ENCODE measurements at regions not wholly inside any gene's neighbourhood (a gene's known extent, or its start where the extent isn't known, plus 50 kb on each side); places are given as distances from the start of the nearest gene placed in this dataset.

DNA sequence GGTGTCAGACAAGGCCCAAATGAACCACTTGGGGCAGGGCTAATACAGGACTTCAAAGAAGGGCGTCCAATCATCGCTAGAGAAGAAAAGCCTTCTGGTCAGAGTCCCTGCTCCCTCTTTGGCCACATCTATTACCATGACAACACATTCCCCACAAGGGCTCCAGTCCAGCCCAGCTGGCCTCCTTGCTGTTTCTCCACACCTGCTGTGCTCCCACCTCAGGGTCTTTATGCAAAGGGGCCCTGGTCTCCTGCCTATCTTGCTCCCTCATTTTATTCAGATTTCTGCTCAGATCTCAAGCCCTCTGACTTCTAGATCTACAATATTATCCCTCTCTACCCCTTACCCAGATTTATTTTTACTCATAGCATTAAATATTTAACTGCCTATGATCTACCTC is 58.0 kb upstream of the KIRREL3 start:
- Histone ChIP-seq H3K4me2 (ENCODE audit: low read length) (no peak overlapping the region), H3K9ac (ENCODE audit: low read length) (no peak overlapping the region), H2AFZ (ENCODE audit: low read depth, low read length) (no peak overlapping the region), H3K27ac (ENCODE audit: low read length) (no peak overlapping the region), H3K4me1 (ENCODE audit: low read length) (no peaks in the 10 kb centered on the region), H3K79me2 (ENCODE audit: low read length) (no peaks in the 10 kb centered on the region), H3K27me3 (ENCODE audit: low read depth, low read length) (no peaks in the 10 kb centered on the region), H3K36me3 (replicated peaks; ENCODE audit: low read depth, low read length) (no peaks in the 10 kb centered on the region), H3K4me3 (ENCODE audit: low read length) (no peak overlapping the region), H3K9me3 (ENCODE audit: insufficient read depth, low read length) (no peaks in the 10 kb centered on the region), H4K20me1 (ENCODE audit: insufficient read depth, low read length) (no peaks in the 10 kb centered on the region)
- no peak for TF ChIP-seq EZH2phosphoT487 (IDR thresholded peaks at IDR 0.05; ENCODE audit: low read depth)

DNA sequence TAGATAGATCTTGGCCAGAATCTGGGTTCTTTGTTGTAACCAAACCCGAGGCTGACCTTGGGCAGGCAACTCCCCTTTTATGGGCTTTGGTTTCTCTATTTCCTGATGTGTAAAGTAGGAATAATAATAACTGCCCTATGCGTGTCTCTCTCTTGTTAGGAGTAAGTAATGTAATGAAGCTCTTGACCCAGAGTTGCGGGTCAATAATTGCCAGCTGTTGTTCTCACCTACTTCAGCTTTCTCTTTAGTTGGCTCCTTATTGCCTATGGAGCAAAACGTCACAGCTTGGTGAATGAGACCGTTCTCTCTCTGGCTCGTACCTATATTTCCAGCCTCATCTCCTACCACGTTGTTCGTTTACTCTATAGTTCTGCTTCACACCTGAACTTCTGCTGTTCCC is 56.6 kb upstream of the KIRREL3 start:
- H3K4me3 ChIP-seq (ENCODE audit: low read length) = no peak overlapping the region
- H3K4me1 ChIP-seq (ENCODE audit: low read length) = no peaks in the 10 kb centered on the region
- TF ChIP-seq, protein P1, sequence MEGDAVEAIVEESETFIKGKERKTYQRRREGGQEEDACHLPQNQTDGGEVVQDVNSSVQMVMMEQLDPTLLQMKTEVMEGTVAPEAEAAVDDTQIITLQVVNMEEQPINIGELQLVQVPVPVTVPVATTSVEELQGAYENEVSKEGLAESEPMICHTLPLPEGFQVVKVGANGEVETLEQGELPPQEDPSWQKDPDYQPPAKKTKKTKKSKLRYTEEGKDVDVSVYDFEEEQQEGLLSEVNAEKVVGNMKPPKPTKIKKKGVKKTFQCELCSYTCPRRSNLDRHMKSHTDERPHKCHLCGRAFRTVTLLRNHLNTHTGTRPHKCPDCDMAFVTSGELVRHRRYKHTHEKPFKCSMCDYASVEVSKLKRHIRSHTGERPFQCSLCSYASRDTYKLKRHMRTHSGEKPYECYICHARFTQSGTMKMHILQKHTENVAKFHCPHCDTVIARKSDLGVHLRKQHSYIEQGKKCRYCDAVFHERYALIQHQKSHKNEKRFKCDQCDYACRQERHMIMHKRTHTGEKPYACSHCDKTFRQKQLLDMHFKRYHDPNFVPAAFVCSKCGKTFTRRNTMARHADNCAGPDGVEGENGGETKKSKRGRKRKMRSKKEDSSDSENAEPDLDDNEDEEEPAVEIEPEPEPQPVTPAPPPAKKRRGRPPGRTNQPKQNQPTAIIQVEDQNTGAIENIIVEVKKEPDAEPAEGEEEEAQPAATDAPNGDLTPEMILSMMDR (IDR thresholded peaks at IDR 0.05; ENCODE audit: low read depth, low read length) = no peak
- TF ChIP-seq EZH2phosphoT487 (IDR thresholded peaks at IDR 0.05; ENCODE audit: low read depth) = no peak
- H2AFZ ChIP-seq (ENCODE audit: low read depth, low read length) = no peak overlapping the region
- H3K4me2 ChIP-seq (ENCODE audit: low read length) = no peak overlapping the region
- H3K27ac ChIP-seq (ENCODE audit: low read length) = no peak overlapping the region
- H4K20me1 ChIP-seq (ENCODE audit: insufficient read depth, low read length) = no peaks in the 10 kb centered on the region
- H3K79me2 ChIP-seq (ENCODE audit: low read length) = no peaks in the 10 kb centered on the region
- no peaks in the 10 kb centered on the region for H3K9me3 ChIP-seq (ENCODE audit: insufficient read depth, low read length)
- H3K36me3 ChIP-seq (replicated peaks; ENCODE audit: low read depth, low read length) = no peaks in the 10 kb centered on the region
- no peak overlapping the region for H3K9ac ChIP-seq (ENCODE audit: low read length)
- peaks cover 6% of the 10 kb centered on the region; the same call in 1 of the 2 replicates for H3K27me3 ChIP-seq (ENCODE audit: low read depth, low read length)

DNA sequence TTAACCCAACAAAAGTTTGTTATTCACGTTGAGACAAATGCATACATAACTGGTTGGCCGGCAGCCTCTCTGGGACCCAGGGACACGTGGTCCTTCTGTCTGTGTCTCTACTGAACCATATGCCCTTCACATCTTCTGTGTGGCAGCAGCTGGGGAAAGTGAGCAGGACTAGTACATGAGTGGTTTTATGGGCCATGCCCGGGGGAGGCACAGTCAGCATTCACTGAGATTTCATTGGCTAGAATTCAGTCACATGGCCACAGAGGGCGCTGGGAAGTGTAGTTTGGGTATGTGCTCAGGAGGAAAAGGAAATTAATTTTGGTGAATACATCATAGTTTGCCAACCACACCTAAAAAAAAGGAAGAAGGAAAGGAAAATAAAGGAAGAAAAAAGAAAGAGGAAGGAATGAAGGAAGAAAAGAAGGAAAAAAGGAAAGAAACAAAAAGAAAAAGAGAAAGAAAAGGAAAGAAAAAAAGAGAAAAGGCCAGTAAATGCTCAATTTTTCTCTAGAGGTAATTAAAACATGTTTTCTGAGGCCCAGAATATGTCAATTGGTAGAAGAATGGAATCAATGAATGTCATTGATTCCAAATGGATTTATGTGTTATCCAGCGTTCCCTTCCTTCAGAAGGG is 55.9 kb upstream of the KIRREL3 start:
- Histone ChIP-seq H3K4me1 (ENCODE audit: low read length) (no peaks in the 10 kb centered on the region), H2AFZ (ENCODE audit: low read depth, low read length) (no peak overlapping the region), H3K36me3 (replicated peaks; ENCODE audit: low read depth, low read length) (no peaks in the 10 kb centered on the region), H4K20me1 (ENCODE audit: insufficient read depth, low read length) (no peaks in the 10 kb centered on the region), H3K79me2 (ENCODE audit: low read length) (no peaks in the 10 kb centered on the region), H3K9me3 (ENCODE audit: insufficient read depth, low read length) (no peaks in the 10 kb centered on the region), H3K4me3 (ENCODE audit: low read length) (no peak overlapping the region), H3K27me3 (ENCODE audit: low read depth, low read length) (peaks cover 6% of the 10 kb centered on the region; the same call in 1 of the 2 replicates), H3K9ac (ENCODE audit: low read length) (no peak overlapping the region), H3K4me2 (ENCODE audit: low read length) (no peak overlapping the region), H3K27ac (ENCODE audit: low read length) (no peak overlapping the region)
- TF ChIP-seq, protein P1 (IDR thresholded peaks at IDR 0.05; ENCODE audit: low read depth, low read length) = no peak
- TF ChIP-seq EZH2phosphoT487 (IDR thresholded peaks at IDR 0.05; ENCODE audit: low read depth) = no peak

DNA sequence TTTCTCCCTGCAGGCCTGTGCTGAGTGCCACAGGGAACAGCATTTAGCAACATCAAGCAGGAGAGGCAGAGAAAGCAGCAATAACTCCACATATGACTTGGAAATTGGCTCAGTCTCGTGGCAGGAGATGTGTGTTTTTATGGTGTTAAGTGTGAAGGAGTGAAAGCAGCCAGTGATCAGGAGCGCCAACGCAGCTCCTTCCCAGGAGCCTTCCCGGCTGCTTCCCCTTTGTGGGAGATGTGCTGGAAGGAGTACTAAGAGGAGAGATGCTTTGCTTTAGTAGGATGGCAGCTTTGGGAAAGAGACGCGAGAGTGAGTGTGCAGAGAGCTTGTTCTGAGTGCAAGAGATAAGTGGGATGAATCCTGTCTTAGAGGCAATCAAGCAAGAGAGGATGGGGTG is 54.7 kb upstream of the KIRREL3 start:
- H3K79me2 ChIP-seq (ENCODE audit: low read length) = no peaks in the 10 kb centered on the region
- TF ChIP-seq, protein P1 (IDR thresholded peaks at IDR 0.05; ENCODE audit: low read depth, low read length) = no peak
- TF ChIP-seq EZH2phosphoT487 (IDR thresholded peaks at IDR 0.05; ENCODE audit: low read depth) = no peak
- no peak overlapping the region for H3K4me3 ChIP-seq (ENCODE audit: low read length)
- H3K27ac ChIP-seq (ENCODE audit: low read length) = no peak overlapping the region
- H3K27me3 ChIP-seq (ENCODE audit: low read depth, low read length) = peaks cover 6% of the 10 kb centered on the region; the same call in 1 of the 2 replicates
- no peaks in the 10 kb centered on the region for H3K36me3 ChIP-seq (replicated peaks; ENCODE audit: low read depth, low read length)
- H3K4me1 ChIP-seq (ENCODE audit: low read length) = no peaks in the 10 kb centered on the region
- no peaks in the 10 kb centered on the region for H3K9me3 ChIP-seq (ENCODE audit: insufficient read depth, low read length)
- no peak overlapping the region for H3K4me2 ChIP-seq (ENCODE audit: low read length)
- H3K9ac ChIP-seq (ENCODE audit: low read length) = no peak overlapping the region
- no peaks in the 10 kb centered on the region for H4K20me1 ChIP-seq (ENCODE audit: insufficient read depth, low read length)
- no peak overlapping the region for H2AFZ ChIP-seq (ENCODE audit: low read depth, low read length)

Measured in OCI-LY3 (cell line).